ENCODE measurements at regions not wholly inside any gene's neighbourhood (a gene's known extent, or its start where the extent isn't known, plus 50 kb on each side); places are given as distances from the start of the nearest gene placed in this dataset.
A peak's percentile ranks its signal among the peaks of the same experiment; 100 is the strongest.

DNA sequence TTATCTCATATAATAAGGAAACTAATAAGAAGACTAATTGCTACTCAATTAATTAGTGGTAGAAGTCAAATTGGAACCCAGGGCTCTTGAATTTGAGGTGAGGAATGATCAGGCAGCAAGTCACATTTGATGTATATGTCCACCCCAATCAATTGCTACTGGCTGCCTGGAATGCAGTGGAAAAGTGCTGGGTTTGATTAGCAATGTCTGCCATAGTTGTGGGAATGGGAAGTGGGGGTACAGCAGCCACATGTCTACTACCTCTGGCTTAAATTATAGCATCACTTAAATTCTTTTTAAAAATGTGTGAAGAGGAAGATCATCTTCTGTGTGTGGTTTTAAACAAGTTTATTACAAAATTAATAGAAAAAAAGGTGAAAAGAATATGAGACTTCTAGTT is 50.8 kb upstream of the NAV2 start:
- no peak for DNase-seq

GRCh38 chr11:19660076-19660475 is 52.6 kb upstream of the NAV2 start:
- no peak for DNase-seq

DNA sequence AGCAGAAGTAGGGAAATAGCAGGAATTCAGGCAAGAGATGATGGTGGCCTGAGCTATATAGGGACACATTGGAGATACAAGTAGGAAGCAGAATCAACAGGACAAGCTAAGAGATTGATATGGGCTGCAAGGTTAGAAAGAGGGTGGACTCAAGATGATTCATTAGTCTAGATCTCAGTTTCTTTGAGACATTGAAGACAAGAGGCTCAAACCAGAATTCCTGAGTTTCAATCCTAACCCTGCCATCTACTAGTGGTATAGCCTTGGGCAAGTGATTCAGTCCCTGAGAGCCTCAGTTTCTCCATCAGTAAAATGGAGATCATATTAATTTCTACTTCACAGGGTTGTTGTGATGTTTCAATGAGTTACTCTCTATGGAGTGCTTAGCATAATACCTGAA is 53.1 kb upstream of the NAV2 start:
- DNase-seq: no peak

DNA sequence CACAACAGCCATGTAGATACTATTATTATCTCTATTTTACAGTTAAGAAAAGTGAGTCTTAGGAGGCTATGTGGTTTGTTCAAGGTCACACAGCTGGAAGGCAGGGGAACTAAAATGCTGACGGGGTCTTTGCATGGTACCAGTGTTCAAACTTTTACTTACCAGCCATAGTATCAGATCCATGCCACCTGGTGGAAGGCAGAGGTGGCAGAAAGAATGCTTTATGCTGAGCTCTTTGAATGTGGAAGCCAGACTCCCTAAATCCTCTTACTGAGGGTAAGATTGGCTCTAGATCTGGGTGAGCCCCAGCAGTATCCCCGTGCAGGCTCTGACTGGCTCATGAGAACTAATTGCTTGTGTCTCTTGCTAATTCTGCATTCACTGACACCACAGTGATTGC is 54.3 kb upstream of the NAV2 start:
- no peak for DNase-seq

- DNase-seq: no peak
These were observed 56.5 kb upstream of the NAV2 start for GRCh38 chr11:19656140-19656541.

DNA sequence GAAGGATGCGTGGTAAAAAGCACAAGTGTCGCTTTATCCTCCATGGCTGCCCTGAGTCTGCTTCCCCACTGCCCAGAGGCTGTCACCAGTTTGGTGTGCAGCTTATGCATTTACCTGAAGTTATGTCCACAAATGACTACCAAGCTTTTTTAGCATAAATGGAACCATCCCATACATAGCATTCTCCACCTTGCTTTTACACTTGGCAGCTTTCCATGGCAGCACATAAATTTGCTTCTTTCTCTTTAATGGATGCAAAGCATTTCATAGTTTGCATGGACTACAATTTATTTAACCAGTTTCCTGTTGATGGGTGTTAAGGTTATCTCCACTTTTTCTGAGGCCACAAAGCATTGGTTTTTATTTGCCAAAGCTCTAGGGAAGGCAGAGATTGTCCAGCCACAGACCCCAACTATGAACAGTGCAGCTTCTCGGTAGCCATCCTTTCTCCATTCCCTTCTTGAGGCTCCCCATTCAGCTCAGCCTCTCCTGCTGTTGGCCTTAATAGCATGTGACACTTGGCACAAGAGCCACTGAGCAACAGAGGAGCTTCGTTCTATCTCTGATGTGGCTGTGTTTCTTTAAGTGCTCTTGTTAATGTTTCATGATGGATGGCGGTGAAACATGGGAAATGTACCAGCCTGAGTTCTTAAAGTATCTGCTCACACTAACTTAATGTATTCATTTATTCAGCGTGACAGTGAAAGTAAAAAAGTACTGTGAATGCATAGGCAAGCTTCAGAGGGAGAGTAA is 59.8 kb upstream of the NAV2 start:
- DNase-seq: peak; percentile 49

DNA sequence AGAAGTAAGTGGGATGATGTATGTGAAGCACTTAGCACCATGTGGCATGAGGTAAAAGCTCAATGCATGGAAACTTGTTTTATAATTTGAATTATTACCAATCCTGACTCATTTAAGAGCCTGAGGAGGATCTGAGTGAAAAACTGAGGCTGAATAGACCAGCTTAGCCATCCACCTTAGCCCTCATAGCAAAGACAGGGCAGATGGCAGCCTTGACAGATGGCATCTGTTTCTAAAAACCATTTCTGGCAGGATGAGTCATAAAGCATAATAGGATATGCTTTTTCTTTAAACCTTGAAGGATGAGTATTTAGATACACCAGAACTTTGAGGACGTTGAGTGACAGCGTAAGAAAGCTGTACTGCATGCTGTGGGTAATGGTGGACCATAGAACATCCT is 61.0 kb upstream of the NAV2 start:
- DNase-seq: no peak

- peak; percentile 46 to 81 for DNase-seq
These were observed 61.6 kb upstream of the NAV2 start for GRCh38 chr11:19651028-19651427.

- no peak for DNase-seq
These were observed 62.2 kb upstream of the NAV2 start for GRCh38 chr11:19650467-19650866.

DNA sequence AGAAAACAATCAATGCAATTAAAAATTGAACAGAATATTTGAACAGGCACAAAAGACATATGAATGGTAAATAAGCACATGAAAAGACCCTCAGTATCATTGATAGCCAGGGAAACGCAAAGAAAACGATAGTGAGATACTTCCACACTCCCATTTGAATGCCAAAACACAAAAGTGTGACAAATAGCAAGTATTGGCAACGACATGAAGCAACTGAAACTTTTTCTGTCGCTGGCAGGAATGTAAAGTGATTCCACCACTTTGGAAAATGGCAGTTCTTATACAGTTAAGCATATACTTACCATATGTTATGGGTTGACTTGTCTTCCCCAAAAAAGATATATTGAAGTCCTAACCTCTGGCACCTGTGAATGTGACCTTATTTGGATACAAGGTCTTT is 62.9 kb upstream of the NAV2 start:
- no peak for DNase-seq

- no peak for DNase-seq
These were observed 64.3 kb upstream of the NAV2 start for GRCh38 chr11:19648321-19648720.

DNA sequence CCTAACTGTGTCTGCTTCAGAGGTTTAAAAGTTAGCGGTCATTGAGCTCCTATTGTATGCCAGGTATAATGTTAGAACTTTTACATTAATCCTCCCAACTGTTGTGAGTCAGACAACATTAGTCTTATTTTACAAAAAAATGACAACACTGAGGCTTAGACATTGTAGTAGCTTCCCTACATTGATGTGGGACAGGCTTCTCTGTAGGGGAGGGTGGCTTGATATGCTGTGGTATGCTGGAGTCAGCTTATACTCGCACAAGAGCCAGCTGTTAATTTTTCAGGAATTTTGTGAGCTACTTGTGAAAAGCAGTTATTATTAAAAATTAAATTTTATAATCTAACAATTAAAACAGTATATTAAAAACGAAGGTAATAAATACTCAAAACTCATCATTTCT is 64.8 kb upstream of the NAV2 start:
- DNase-seq: no peak

- DNase-seq: no peak
These were observed 65.7 kb upstream of the NAV2 start for GRCh38 chr11:19646921-19647320.

DNA sequence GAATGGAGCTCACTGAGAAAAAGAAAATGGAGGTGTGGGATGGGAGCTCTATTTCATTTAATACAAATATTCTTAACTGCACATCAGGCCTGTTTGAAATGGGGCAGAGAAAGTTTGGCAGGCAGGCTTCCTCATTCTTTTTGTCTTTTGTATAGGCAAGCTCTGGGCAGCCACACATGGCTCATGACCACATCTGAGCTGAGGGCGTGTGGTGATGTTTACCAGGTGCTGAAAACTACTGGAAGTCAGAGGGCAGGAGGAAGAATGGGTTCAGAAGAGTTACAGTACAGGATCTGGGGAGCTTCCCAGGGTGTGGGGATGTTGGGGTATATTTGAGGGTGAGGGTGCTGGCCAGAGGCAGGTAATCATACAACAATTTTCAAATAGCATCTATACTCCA is 66.3 kb upstream of the NAV2 start:
- no peak for DNase-seq

DNA sequence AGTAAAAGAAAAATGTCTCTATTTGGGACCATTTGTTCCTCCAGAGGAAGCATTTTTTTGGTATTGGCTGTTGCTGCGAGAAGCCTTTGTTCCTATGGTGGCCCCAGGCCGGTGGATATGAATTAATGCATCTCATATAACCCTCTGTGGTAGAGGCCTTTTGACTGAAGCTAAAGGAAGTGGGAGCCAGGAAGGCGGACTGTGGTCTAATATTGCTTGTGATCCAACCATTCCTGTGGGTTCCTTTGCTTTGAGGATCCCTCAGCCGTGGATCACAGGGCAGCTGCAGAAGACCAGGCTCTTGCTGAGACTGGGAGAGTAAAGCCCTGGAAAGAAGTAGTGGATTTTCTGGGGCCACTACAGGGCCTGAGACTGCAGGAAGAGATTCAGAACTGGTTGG is 68.3 kb upstream of the NAV2 start:
- no peak for DNase-seq

GRCh38 chr11:19642185-19643158 is 70.2 kb upstream of the NAV2 start:
- no peak for DNase-seq

DNA sequence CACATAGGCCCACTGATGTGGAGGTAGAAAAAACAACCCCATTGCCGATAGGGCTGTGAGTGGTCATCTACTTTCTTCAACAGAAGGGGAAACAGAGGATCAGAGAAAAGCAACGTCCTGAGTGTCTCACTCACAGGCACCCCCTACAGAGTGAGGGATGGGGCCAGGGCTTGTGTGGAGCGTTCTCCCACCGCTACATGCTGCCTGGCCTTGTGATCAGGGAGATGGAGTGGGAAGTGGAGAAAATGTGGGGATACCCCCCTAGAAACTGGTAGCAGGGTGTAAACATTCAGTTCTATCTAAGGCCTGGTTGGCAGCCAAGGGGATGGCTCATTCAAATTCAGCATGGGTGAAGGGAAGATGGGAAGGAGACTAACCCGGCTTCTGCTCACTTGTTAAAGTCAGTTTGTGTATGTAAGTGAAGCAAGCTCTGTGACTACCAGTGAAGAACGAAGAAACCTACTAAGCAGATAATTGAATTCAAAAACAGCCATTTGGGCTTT is 73.0 kb upstream of the NAV2 start:
- no peak for DNase-seq

- no peak for DNase-seq
These were observed 77.3 kb upstream of the NAV2 start for GRCh38 chr11:19635332-19635731.

GRCh38 chr11:19633276-19633675 is 79.4 kb upstream of the NAV2 start:
- DNase-seq: no peak

DNA sequence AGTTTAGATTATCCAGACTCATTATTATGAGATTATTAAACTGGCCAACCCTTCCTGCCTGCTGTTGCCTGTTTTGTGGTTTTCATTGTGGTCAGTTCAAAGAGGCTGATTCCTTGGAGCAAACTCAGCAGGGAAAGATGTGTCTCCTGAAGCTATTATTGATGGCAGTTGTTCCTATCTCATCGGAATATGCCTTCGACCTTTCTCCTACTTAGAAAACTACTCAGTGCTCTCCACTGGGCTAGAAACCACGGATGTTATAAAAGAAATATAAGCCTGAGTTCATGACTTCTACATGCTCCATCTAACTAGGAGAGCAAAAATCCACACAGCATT is 80.2 kb upstream of the NAV2 start:
- DNase-seq: no peak

GRCh38 chr11:19631712-19632498 is 80.7 kb upstream of the NAV2 start:
- DNase-seq: no peak

DNA sequence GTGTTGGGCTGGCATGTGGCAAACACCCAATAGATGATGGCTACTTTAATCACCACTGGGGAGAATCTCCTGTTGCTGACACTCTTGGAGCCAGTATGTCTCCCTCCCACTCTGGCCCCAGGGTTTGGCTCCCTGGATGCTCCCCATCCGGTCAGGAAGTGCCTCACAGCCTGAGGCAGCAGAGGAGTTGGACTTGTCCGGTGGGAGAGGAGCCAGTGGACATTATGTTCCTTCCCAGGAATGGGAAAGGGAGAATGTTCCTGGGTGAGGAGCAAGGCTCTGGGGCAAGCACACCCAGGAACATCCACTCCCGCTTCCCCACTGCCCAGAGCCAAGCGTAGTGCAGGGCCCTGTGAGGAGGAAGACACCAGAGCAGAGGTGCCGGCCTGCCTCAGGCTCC is 84.6 kb upstream of the NAV2 start:
- DNase-seq: no peak

DNA sequence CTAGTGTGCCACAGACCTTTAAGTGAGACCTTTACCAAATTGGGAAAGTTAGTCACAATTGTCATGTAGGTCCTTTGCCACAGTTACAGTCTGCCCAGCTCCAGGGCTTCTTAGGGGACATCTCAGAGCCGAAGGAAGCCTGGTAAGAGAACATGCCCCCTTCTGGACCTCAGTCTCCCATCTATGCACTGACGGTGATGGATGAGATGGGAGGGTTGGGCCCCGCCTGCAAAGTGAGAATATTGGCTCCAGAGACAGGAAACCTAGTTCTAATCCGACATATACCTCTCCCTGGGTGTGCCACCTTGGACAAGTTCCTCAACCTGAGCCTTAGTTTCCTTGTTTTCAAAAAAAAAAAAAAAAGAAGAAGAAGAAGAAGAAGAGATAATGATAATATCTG is 85.1 kb upstream of the NAV2 start:
- DNase-seq: no peak
